ENCODE measurements at regions not wholly inside any gene's neighbourhood (a gene's known extent, or its start where the extent isn't known, plus 50 kb on each side); places are given as distances from the start of the nearest gene placed in this dataset.

- Histone ChIP-seq H3K79me2 (ENCODE audit: control insufficient read depth, insufficient read depth, low read length) (no peaks in the 10 kb centered on the region), H3K4me1 (ENCODE audit: control insufficient read depth, extremely low read depth, insufficient read depth, low read length) (no peaks in the 10 kb centered on the region)
Measured at GRCh38 chr20:55755411-55755810, 249.9 kb downstream of the CBLN4 start.

GRCh38 chr20:55746723-55747122 is 258.6 kb downstream of the CBLN4 start:
- H3K4me1 ChIP-seq (ENCODE audit: control insufficient read depth, extremely low read depth, insufficient read depth, low read length) = no peaks in the 10 kb centered on the region
- no peak overlapping the region for H3K27ac ChIP-seq (ENCODE audit: insufficient read depth, low read length)
- H2AFZ ChIP-seq (ENCODE audit: low read length) = no peak overlapping the region
- DNase-seq (ENCODE audit: low read depth in 2 of 2) = no peak
- no peaks in the 10 kb centered on the region for H3K36me3 ChIP-seq (ENCODE audit: control insufficient read depth, insufficient read depth, low read length)
- TF ChIP-seq CTCF (conservative IDR thresholded peaks at IDR 0.05 in 1 of 2, IDR thresholded peaks at IDR 0.05 in 1 of 2; ENCODE audit: low read depth in 1 of 2, low read length in 2 of 2) (no peak), EZH2 (IDR thresholded peaks at IDR 0.05; ENCODE audit: low read length, missing control alignments) (no peak)
- no peak overlapping the region for H3K4me3 ChIP-seq (replicated peaks in 1 of 4; ENCODE audit: control extremely low read depth in 1 of 4, insufficient read depth in 1 of 4, low read depth in 3 of 4, low read length in 4 of 4)
- no peak overlapping the region for H3K4me2 ChIP-seq (ENCODE audit: extremely low read depth, insufficient read depth, low read length)
- H3K9me3 ChIP-seq (ENCODE audit: control insufficient read depth, insufficient read depth, low read depth, low read length) = no peaks in the 10 kb centered on the region
- no peaks in the 10 kb centered on the region for H4K20me1 ChIP-seq (ENCODE audit: control insufficient read depth, extremely low read depth, insufficient read depth, low read length)
- H3K79me2 ChIP-seq (ENCODE audit: control insufficient read depth, insufficient read depth, low read length) = no peaks in the 10 kb centered on the region
- H3K27me3 ChIP-seq (ENCODE audit: control insufficient read depth, insufficient read depth, low read length) = no peaks in the 10 kb centered on the region
- no peak overlapping the region for H3K9ac ChIP-seq (ENCODE audit: insufficient read depth, low read length)

More at GRCh38 chr20:55755411-55755810, 249.9 kb downstream of the CBLN4 start:
- Histone ChIP-seq H3K9ac (ENCODE audit: insufficient read depth, low read length) (no peak overlapping the region), H2AFZ (ENCODE audit: low read length) (no peak overlapping the region), H3K27ac (ENCODE audit: insufficient read depth, low read length) (no peak overlapping the region), H3K4me2 (ENCODE audit: extremely low read depth, insufficient read depth, low read length) (no peak overlapping the region), H4K20me1 (ENCODE audit: control insufficient read depth, extremely low read depth, insufficient read depth, low read length) (no peaks in the 10 kb centered on the region), H3K4me3 (replicated peaks in 1 of 4; ENCODE audit: control extremely low read depth in 1 of 4, insufficient read depth in 1 of 4, low read depth in 3 of 4, low read length in 4 of 4) (no peak overlapping the region), H3K36me3 (ENCODE audit: control insufficient read depth, insufficient read depth, low read length) (no peaks in the 10 kb centered on the region), H3K9me3 (ENCODE audit: control insufficient read depth, insufficient read depth, low read depth, low read length) (no peaks in the 10 kb centered on the region), H3K27me3 (ENCODE audit: control insufficient read depth, insufficient read depth, low read length) (no peaks in the 10 kb centered on the region)
- no peak for DNase-seq (ENCODE audit: low read depth in 2 of 2)
- TF ChIP-seq CTCF (conservative IDR thresholded peaks at IDR 0.05 in 1 of 2, IDR thresholded peaks at IDR 0.05 in 1 of 2; ENCODE audit: low read depth in 1 of 2, low read length in 2 of 2) = no peak
- TF ChIP-seq EZH2 (IDR thresholded peaks at IDR 0.05; ENCODE audit: low read length, missing control alignments) = no peak

GRCh38 chr20:55745840-55746239 is 259.5 kb downstream of the CBLN4 start:
- Histone ChIP-seq H3K4me2 (ENCODE audit: extremely low read depth, insufficient read depth, low read length) (no peak overlapping the region), H3K79me2 (ENCODE audit: control insufficient read depth, insufficient read depth, low read length) (no peaks in the 10 kb centered on the region), H2AFZ (ENCODE audit: low read length) (no peak overlapping the region), H3K4me1 (ENCODE audit: control insufficient read depth, extremely low read depth, insufficient read depth, low read length) (no peaks in the 10 kb centered on the region), H3K27me3 (ENCODE audit: control insufficient read depth, insufficient read depth, low read length) (no peaks in the 10 kb centered on the region), H4K20me1 (ENCODE audit: control insufficient read depth, extremely low read depth, insufficient read depth, low read length) (no peaks in the 10 kb centered on the region), H3K9ac (ENCODE audit: insufficient read depth, low read length) (no peak overlapping the region), H3K9me3 (ENCODE audit: control insufficient read depth, insufficient read depth, low read depth, low read length) (no peaks in the 10 kb centered on the region), H3K27ac (ENCODE audit: insufficient read depth, low read length) (no peak overlapping the region), H3K36me3 (ENCODE audit: control insufficient read depth, insufficient read depth, low read length) (no peaks in the 10 kb centered on the region), H3K4me3 (replicated peaks in 1 of 4; ENCODE audit: control extremely low read depth in 1 of 4, insufficient read depth in 1 of 4, low read depth in 3 of 4, low read length in 4 of 4) (no peak overlapping the region)
- TF ChIP-seq EZH2 (IDR thresholded peaks at IDR 0.05; ENCODE audit: low read length, missing control alignments) (no peak), CTCF (conservative IDR thresholded peaks at IDR 0.05 in 1 of 2, IDR thresholded peaks at IDR 0.05 in 1 of 2; ENCODE audit: low read depth in 1 of 2, low read length in 2 of 2) (no peak)
- DNase-seq (ENCODE audit: low read depth in 2 of 2) = no peak

Data from fibroblast of lung (primary cell).